HS-5 (cell line): ENCODE measurements at regions not wholly inside any gene's neighbourhood (a gene's known extent, or its start where the extent isn't known, plus 50 kb on each side); places are given as distances from the start of the nearest gene placed in this dataset.
A peak's percentile ranks its signal among the peaks of the same experiment; 100 is the strongest.
"Not testable (repeated sequence)": the region's sequence is repeated elsewhere in the genome, so short reads cannot be mapped to it uniquely, and the experiment has no call there.

ENCODE experiments used
- DNase-seq: peaks from one replicate; pipeline ENCODE4 v3.0.0-alpha.2; 2012; ENCODE audit warnings: low read depth

- DNase-seq, result no peak
These were observed 288.6 kb upstream of the FIGN start for GRCh38 chr2:164024396-164024795.

GRCh38 chr2:164023896-164024295 lies 288.1 kb upstream of the FIGN start:
- DNase-seq, result no peak

GRCh38 chr2:164015328-164016123 lies 279.7 kb upstream of the FIGN start:
- no peak for DNase-seq

- no peak for DNase-seq
These were observed 279.0 kb upstream of the FIGN start for GRCh38 chr2:164014791-164015190.

- no peak for DNase-seq
These were observed 278.4 kb upstream of the FIGN start for GRCh38 chr2:164014068-164014731.

GRCh38 chr2:164012581-164012980 lies 276.8 kb upstream of the FIGN start:
- no peak for DNase-seq

GRCh38 chr2:164009756-164010337 lies 274.0 kb upstream of the FIGN start:
- DNase-seq, result no peak

GRCh38 chr2:164008752-164009151 lies 272.9 kb upstream of the FIGN start:
- DNase-seq, result no peak

- no peak for DNase-seq
These were observed 270.9 kb upstream of the FIGN start for GRCh38 chr2:164006704-164007103.

- peak; percentile 73 for DNase-seq
These were observed 264.4 kb upstream of the FIGN start for GRCh38 chr2:164000176-164000575.

- DNase-seq, result no peak
These were observed 261.7 kb upstream of the FIGN start for GRCh38 chr2:163997466-163997865.

- no peak for DNase-seq
These were observed 254.7 kb upstream of the FIGN start for GRCh38 chr2:163990541-163990940.

GRCh38 chr2:163990101-163990500 lies 254.3 kb upstream of the FIGN start:
- DNase-seq, result no peak

GRCh38 chr2:163987175-163987940 lies 251.6 kb upstream of the FIGN start:
- DNase-seq, result no peak

GRCh38 chr2:163984986-163985385 lies 249.2 kb upstream of the FIGN start:
- DNase-seq, result no peak

GRCh38 chr2:163983911-163984310 lies 248.1 kb upstream of the FIGN start:
- no peak for DNase-seq

- no peak for DNase-seq
These were observed 247.1 kb upstream of the FIGN start for GRCh38 chr2:163982938-163983337.

- no peak for DNase-seq
These were observed 239.0 kb upstream of the FIGN start for GRCh38 chr2:163974766-163975165.

- DNase-seq, result no peak
These were observed 234.4 kb upstream of the FIGN start for GRCh38 chr2:163970058-163970813.

- DNase-seq, result not testable (repeated sequence)
These were observed 228.5 kb upstream of the FIGN start for GRCh38 chr2:163964278-163964677.

- DNase-seq, result no peak
These were observed 217.6 kb upstream of the FIGN start for GRCh38 chr2:163953390-163953907.

GRCh38 chr2:163951312-163951711 lies 215.5 kb upstream of the FIGN start:
- no peak for DNase-seq
